ENCODE measurements at regions not wholly inside any gene's neighbourhood (a gene's known extent, or its start where the extent isn't known, plus 50 kb on each side); places are given as distances from the start of the nearest gene placed in this dataset.

DNA sequence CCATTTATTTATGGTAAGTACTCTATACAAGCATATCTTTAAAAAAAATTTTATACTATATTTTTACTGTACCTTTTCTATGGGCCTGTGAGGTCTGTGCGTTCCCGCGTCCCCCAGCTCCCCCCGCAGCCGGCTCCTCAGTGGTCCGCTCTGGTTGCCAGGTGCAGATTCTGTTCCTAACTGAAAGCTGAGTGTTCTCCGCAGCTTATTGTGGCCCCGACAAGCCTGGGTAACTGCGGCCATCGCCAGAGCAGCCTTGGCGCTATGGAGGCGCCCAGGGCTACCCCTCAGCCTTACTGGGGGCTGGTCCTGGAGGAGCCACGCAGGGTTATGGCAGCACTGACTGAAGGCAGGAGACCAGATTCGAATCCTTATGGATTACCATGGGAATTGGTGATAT is 896.8 kb downstream of the PCDH17 start:
- Histone ChIP-seq H2BK120ac (ENCODE audit: low read depth, low read length, poor library complexity, severe bottlenecking) (no peak overlapping the region), H3K14ac (ENCODE audit: insufficient read depth, low read length) (no peak overlapping the region)

More for the DNA sequence above, 896.8 kb downstream of the PCDH17 start:
- no peak overlapping the region for H4K91ac ChIP-seq (ENCODE audit: insufficient read length, low read depth, low read length)
- H2BK20ac ChIP-seq (ENCODE audit: low read depth, low read length, poor library complexity, severe bottlenecking), result no peak overlapping the region
- H3K27me3 Mint-ChIP-seq (ENCODE audit: low read depth), result no peaks in the 10 kb centered on the region
- no peaks in the 10 kb centered on the region for H3K4me1 Mint-ChIP-seq
- H4K20me1 ChIP-seq (ENCODE audit: control insufficient read depth, insufficient read depth, insufficient read length), result no peaks in the 10 kb centered on the region
- H2BK15ac ChIP-seq (ENCODE audit: low read depth, low read length), result no peak overlapping the region
- no peaks in the 10 kb centered on the region for H3K27me3 ChIP-seq (ENCODE audit: insufficient read depth, low read length)
- peaks cover 4 to 7% of the 10 kb centered on the region in 2 experiments; a peak in 4 of 5 replicates for H3K9me3 Mint-ChIP-seq
- H4K8ac ChIP-seq (replicated peaks; ENCODE audit: insufficient read length, low read depth, low read length), result no peak overlapping the region
- WGBS (ENCODE audit: extremely low coverage, insufficient read length, low lambda C conversion rate), result no CpG with 5 or more reads among the region's 14 CpGs
- H3K27ac ChIP-seq (ENCODE audit: insufficient read length, low read depth, low read length), result no peak overlapping the region
- no peak overlapping the region for H3K56ac ChIP-seq (ENCODE audit: insufficient read length, low read depth, low read length)
- H3K4me2 ChIP-seq (ENCODE audit: insufficient read depth, insufficient read length, low read length), result no peak overlapping the region
- H3K79me2 ChIP-seq (ENCODE audit: insufficient read depth, low read length), result no peaks in the 10 kb centered on the region
- no peak overlapping the region for H4K5ac ChIP-seq (ENCODE audit: insufficient read length, low read depth, low read length)
- no peak overlapping the region for H3K9ac ChIP-seq (ENCODE audit: extremely low read depth, insufficient read length, low read length)
- H3T11ph ChIP-seq (ENCODE audit: low read length), result no peak overlapping the region
- no peak overlapping the region for H3K4me3 Mint-ChIP-seq
- H3K23me2 ChIP-seq (ENCODE audit: insufficient read length, low read depth, low read length, poor library complexity, severe bottlenecking), result no peaks in the 10 kb centered on the region
- H3K4me1 ChIP-seq (ENCODE audit: insufficient read depth, low read length), result no peaks in the 10 kb centered on the region
- H2AFZ ChIP-seq (ENCODE audit: low read length), result no peak overlapping the region
- no peaks in the 10 kb centered on the region for H3K79me1 ChIP-seq (ENCODE audit: insufficient read depth, low read depth, low read length, poor library complexity, severe bottlenecking)
- H2BK5ac ChIP-seq (ENCODE audit: insufficient read length, low read length), result no peak overlapping the region
- no peak for DNase-seq
- H3K4ac ChIP-seq (ENCODE audit: low read depth, low read length), result no peak overlapping the region
- H3K18ac ChIP-seq (ENCODE audit: insufficient read length, low read depth, low read length), result no peak overlapping the region
- H3K27ac Mint-ChIP-seq, result no peak overlapping the region
- no peak overlapping the region for H2AK5ac ChIP-seq (ENCODE audit: insufficient read length, low read length)
- H2BK12ac ChIP-seq (ENCODE audit: insufficient read length, low read depth, low read length), result no peak overlapping the region
- peaks cover 0 to 6% (median 0%) of the 10 kb centered on the region in 3 experiments; a peak in 2 of 7 replicates for H3K36me3 Mint-ChIP-seq (ENCODE audit: insufficient read depth in 1 of 3, low read depth in 3 of 3)
- TF ChIP-seq, protein P1, sequence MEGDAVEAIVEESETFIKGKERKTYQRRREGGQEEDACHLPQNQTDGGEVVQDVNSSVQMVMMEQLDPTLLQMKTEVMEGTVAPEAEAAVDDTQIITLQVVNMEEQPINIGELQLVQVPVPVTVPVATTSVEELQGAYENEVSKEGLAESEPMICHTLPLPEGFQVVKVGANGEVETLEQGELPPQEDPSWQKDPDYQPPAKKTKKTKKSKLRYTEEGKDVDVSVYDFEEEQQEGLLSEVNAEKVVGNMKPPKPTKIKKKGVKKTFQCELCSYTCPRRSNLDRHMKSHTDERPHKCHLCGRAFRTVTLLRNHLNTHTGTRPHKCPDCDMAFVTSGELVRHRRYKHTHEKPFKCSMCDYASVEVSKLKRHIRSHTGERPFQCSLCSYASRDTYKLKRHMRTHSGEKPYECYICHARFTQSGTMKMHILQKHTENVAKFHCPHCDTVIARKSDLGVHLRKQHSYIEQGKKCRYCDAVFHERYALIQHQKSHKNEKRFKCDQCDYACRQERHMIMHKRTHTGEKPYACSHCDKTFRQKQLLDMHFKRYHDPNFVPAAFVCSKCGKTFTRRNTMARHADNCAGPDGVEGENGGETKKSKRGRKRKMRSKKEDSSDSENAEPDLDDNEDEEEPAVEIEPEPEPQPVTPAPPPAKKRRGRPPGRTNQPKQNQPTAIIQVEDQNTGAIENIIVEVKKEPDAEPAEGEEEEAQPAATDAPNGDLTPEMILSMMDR (conservative IDR thresholded peaks at IDR 0.05), result no peak
- H3K9me3 ChIP-seq (ENCODE audit: control insufficient read depth, low read depth, low read length), result no peaks in the 10 kb centered on the region
- H3K23ac ChIP-seq (ENCODE audit: insufficient read length, low read depth, low read length), result no peak overlapping the region
